Karpas-422 (cell line): ENCODE measurements at regions not wholly inside any gene's neighbourhood (a gene's known extent, or its start where the extent isn't known, plus 50 kb on each side); places are given as distances from the start of the nearest gene placed in this dataset.
"Not testable (repeated sequence)": the region's sequence is repeated elsewhere in the genome, so short reads cannot be mapped to it uniquely, and the experiment has no call there.

Experiments
- DNase-seq: peaks from one replicate; pipeline ENCODE4 v3.0.0-alpha.2; 2015
- H2AFZ ChIP-seq: fragments of 200-600 bp; sonication (generic); 2 replicates; pipeline ENCODE4 v1.6.1; 2014; ENCODE audit warnings: antibody characterized with exemption, low read length, mixed read lengths
- H3K27ac ChIP-seq: fragments of 200-600 bp; sonication (generic); 2 replicates; pipeline ENCODE4 v1.5.1; 2014; ENCODE audit warnings: mild to moderate bottlenecking, low read length, moderate library complexity
- H3K27me3 ChIP-seq: fragments of 200-600 bp; sonication (generic); 2 replicates; pipeline ENCODE4 v1.6.1; 2014; ENCODE audit warnings: low read length, mixed read lengths
- H3K36me3 ChIP-seq: fragments of 200-600 bp; sonication (generic); 2 replicates; pipeline ENCODE4 v1.6.1; 2014; ENCODE audit warnings: low read length, mixed read lengths; ENCODE audit not compliant: insufficient read depth
- H3K4me1 ChIP-seq: fragments of 200-600 bp; sonication (generic); 2 replicates; pipeline ENCODE4 v1.6.1; 2014; ENCODE audit warnings: mild to moderate bottlenecking, low read length, mixed read lengths
- H3K4me2 ChIP-seq: fragments of 200-600 bp; sonication (generic); 2 replicates; pipeline ENCODE4 v1.6.1; 2014; ENCODE audit warnings: low read length, low read depth, mild to moderate bottlenecking; ENCODE audit not compliant: poor library complexity, severe bottlenecking
- H3K4me3 ChIP-seq: fragments of 200-600 bp; sonication (generic); 2 replicates; pipeline ENCODE4 v1.5.1; 2014; ENCODE audit warnings: mild to moderate bottlenecking, antibody characterized with exemption, low read length, mixed read lengths
- H3K79me2 ChIP-seq: fragments of 200-600 bp; sonication (generic); 2 replicates; pipeline ENCODE4 v1.6.1; 2014; ENCODE audit warnings: mild to moderate bottlenecking, low read length, mixed read lengths
- H3K9ac ChIP-seq: fragments of 200-600 bp; sonication (generic); 2 replicates; pipeline ENCODE4 v1.6.0; 2014; ENCODE audit warnings: low read length
- H3K9me2 ChIP-seq: fragments of 200-600 bp; sonication (generic), shearing (Covaris generic); replicated peaks from 2 replicates; pipeline ENCODE4 v1.6.0; 2014; ENCODE audit warnings: mild to moderate bottlenecking, low read length, moderate library complexity; ENCODE audit not compliant: insufficient read depth
- H3K9me3 ChIP-seq: fragments of 300-700, 200-600 bp; sonication (generic); 2 replicates; pipeline ENCODE4 v1.6.1; 2014; ENCODE audit warnings: low read length, mixed read lengths
- H4K20me1 ChIP-seq: fragments of 200-600 bp; sonication (generic); 2 replicates; pipeline ENCODE4 v1.6.1; 2014; ENCODE audit warnings: mild to moderate bottlenecking, antibody characterized with exemption, low read length, low read depth; ENCODE audit not compliant: insufficient read depth

DNA sequence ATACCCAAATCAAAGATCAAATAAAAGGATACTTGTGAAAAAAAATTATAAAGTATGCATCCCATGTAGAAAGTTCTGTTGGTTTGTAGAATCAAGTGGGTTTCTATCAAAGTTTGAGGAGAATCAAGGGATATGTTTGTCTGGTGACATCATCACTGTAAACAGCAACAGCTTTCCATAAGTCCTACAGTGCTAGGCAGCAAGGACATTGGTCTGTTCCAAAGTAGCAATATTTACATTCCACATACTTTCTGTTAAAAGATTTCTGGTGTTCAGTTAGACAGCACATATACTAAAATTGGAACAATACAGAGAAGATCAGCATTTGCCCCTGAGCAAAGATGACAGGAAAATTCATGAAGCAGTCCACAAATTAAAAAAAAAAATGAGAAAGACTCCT lies 683.9 kb downstream of the XPNPEP1 start:
- no peak overlapping the region for H2AFZ ChIP-seq
- H3K9ac ChIP-seq: no peak overlapping the region
- H3K9me2 ChIP-seq: no peaks in the 10 kb centered on the region
- H3K79me2 ChIP-seq: no peaks in the 10 kb centered on the region
- no peak overlapping the region for H3K4me3 ChIP-seq
- no peak overlapping the region for H3K4me2 ChIP-seq
- no peaks in the 10 kb centered on the region for H3K36me3 ChIP-seq
- H3K9me3 ChIP-seq: peaks cover 3% of the 10 kb centered on the region; the same call in 1 of the 2 replicates
- no peak overlapping the region for H3K27ac ChIP-seq
- no peaks in the 10 kb centered on the region for H3K4me1 ChIP-seq
- DNase-seq: no peak
- H4K20me1 ChIP-seq: no peaks in the 10 kb centered on the region
- H3K27me3 ChIP-seq: no peaks in the 10 kb centered on the region

DNA sequence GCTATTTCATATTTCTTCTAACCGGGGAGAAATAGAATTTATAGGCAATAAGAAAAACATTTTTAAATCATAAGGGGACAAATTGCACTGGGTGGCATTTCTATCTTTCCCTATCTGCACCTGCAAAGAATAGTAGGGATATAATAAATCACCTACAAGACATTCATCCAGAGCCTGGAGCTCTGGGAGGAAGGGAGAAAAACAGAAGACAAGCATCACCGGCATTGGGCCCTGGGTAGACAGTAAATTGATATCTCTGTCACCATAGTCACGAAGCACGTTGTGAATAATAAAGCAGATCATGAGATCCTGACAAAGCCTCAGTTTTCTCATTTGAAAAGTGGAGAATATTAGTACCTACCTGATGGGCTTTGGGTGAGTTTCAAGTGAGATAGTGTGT lies 685.6 kb downstream of the XPNPEP1 start:
- Histone ChIP-seq H3K27me3 (no peaks in the 10 kb centered on the region), H3K4me1 (no peaks in the 10 kb centered on the region), H3K27ac (no peak overlapping the region), H3K9me2 (no peaks in the 10 kb centered on the region), H3K79me2 (no peaks in the 10 kb centered on the region), H3K4me3 (no peak overlapping the region), H3K9me3 (peaks cover 3% of the 10 kb centered on the region; the same call in 1 of the 2 replicates), H3K4me2 (no peak overlapping the region), H2AFZ (no peak overlapping the region), H3K9ac (no peak overlapping the region), H4K20me1 (no peaks in the 10 kb centered on the region), H3K36me3 (no peaks in the 10 kb centered on the region)
- DNase-seq: no peak

DNA sequence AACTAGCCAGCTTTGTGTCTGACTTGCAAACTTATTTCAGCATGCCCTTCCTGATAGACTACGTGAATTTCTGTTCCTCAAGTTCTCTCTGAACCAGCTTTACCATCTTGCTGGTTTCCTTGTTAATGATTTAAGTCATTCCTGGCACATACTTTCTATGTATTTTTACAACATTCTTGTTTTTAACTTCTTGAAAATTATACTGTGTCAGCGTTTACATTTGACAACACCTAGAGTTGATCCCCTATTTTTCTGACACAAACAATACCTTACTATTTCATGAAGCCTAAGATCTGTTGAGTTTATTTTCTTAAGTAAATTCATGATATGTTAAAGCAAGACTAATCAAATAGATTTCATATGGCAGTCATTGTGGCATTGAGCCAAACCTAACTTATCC lies 686.3 kb downstream of the XPNPEP1 start:
- no peaks in the 10 kb centered on the region for H3K27me3 ChIP-seq
- H3K9ac ChIP-seq: no peak overlapping the region
- no peaks in the 10 kb centered on the region for H4K20me1 ChIP-seq
- H3K27ac ChIP-seq: no peak overlapping the region
- DNase-seq: no peak
- no peaks in the 10 kb centered on the region for H3K4me1 ChIP-seq
- H3K4me3 ChIP-seq: no peak overlapping the region
- H3K79me2 ChIP-seq: no peaks in the 10 kb centered on the region
- H3K9me3 ChIP-seq: peaks cover 3% of the 10 kb centered on the region; the same call in 1 of the 2 replicates
- no peaks in the 10 kb centered on the region for H3K36me3 ChIP-seq
- H2AFZ ChIP-seq: no peak overlapping the region
- no peak overlapping the region for H3K4me2 ChIP-seq
- no peaks in the 10 kb centered on the region for H3K9me2 ChIP-seq

DNA sequence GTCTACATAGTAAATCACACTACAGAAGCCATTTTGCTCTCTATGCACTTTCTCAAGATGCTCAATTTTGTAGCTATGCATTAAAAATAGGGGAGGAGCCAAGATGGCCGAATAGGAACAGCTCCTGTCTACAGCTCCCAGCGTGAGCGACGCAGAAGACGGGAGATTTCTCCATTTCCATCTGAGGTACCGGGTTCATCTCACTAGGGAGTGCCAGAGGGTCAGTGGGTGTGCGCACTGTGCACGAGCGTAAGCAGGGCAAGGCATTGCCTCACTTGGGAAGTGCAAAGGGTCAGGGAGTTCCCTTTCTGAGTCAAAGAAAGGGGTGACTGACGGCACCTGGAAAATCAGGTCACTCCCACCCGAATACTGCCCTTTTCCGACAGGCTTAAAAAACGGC lies 699.8 kb downstream of the XPNPEP1 start:
- H3K79me2 ChIP-seq, H3K27me3 ChIP-seq, H3K9ac ChIP-seq, H3K4me1 ChIP-seq, DNase-seq, H3K27ac ChIP-seq, H3K9me3 ChIP-seq, H3K36me3 ChIP-seq, H3K4me2 ChIP-seq, H2AFZ ChIP-seq, H4K20me1 ChIP-seq, H3K4me3 ChIP-seq, H3K9me2 ChIP-seq: not testable (repeated sequence)

DNA sequence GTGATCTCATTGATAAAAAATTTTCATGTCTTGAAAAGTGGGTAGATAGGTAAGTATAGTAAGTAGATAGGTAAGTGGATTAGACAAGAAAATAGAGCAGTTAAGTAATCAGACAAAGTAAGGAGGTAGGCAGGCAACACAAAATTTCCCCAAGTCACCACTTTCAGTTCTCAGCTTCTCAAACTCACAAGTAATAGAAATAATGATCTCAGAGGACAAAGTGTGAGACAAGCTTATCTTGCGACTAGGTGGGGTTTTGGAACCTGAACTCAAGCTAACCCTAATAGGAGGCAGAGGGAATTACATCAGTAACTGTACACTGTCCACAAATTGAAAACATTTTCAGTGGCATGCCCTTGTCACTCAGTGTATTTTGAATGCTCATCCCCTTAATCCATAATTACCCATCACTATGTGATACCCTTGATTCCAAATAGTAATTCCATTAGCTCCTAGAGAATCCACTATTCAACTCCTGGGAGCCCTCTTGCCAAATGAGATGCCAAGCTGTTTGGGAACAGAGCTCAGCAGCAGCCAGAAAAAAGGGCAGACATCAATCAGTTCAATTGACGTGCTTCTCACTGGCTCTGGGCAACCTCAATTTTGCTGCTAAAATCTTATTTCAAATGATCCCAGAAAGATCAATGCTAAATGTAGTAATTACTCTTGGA lies 703.2 kb downstream of the XPNPEP1 start:
- H3K4me3 ChIP-seq: no peak overlapping the region
- H3K4me1 ChIP-seq: no peaks in the 10 kb centered on the region
- H3K9me2 ChIP-seq: no peaks in the 10 kb centered on the region
- H3K9ac ChIP-seq: no peak overlapping the region
- H4K20me1 ChIP-seq: no peaks in the 10 kb centered on the region
- no peaks in the 10 kb centered on the region for H3K27me3 ChIP-seq
- H3K79me2 ChIP-seq: no peaks in the 10 kb centered on the region
- no peak for DNase-seq
- H3K4me2 ChIP-seq: no peak overlapping the region
- no peaks in the 10 kb centered on the region for H3K36me3 ChIP-seq
- peaks cover 9% of the 10 kb centered on the region for H3K9me3 ChIP-seq
- H2AFZ ChIP-seq: no peak overlapping the region
- H3K27ac ChIP-seq: no peak overlapping the region

DNA sequence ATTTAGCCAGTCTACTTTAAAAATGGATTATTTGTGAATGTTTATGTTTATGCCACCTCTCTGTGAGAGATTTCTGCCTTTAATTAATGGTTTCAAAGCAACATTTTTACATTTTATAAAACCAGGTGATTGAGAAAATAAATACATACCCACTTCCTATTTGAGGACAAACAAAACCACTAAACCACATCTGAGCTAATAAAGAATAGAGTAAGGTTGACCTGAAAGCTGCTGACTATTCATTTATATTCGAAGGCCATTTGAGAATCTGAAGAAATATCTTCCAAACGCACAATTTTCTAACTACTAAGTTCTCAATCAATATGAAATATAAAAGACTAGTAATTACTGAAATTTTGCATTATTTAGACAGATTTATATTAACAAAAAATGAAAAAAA lies 705.1 kb downstream of the XPNPEP1 start:
- H2AFZ ChIP-seq: no peak overlapping the region
- DNase-seq: no peak
- no peaks in the 10 kb centered on the region for H3K27me3 ChIP-seq
- no peaks in the 10 kb centered on the region for H3K36me3 ChIP-seq
- H3K4me3 ChIP-seq: no peak overlapping the region
- no peaks in the 10 kb centered on the region for H3K79me2 ChIP-seq
- H3K9ac ChIP-seq: no peak overlapping the region
- no peaks in the 10 kb centered on the region for H3K4me1 ChIP-seq
- peaks cover 9% of the 10 kb centered on the region for H3K9me3 ChIP-seq
- H3K4me2 ChIP-seq: no peak overlapping the region
- H3K27ac ChIP-seq: no peak overlapping the region
- H3K9me2 ChIP-seq: no peaks in the 10 kb centered on the region
- no peaks in the 10 kb centered on the region for H4K20me1 ChIP-seq

DNA sequence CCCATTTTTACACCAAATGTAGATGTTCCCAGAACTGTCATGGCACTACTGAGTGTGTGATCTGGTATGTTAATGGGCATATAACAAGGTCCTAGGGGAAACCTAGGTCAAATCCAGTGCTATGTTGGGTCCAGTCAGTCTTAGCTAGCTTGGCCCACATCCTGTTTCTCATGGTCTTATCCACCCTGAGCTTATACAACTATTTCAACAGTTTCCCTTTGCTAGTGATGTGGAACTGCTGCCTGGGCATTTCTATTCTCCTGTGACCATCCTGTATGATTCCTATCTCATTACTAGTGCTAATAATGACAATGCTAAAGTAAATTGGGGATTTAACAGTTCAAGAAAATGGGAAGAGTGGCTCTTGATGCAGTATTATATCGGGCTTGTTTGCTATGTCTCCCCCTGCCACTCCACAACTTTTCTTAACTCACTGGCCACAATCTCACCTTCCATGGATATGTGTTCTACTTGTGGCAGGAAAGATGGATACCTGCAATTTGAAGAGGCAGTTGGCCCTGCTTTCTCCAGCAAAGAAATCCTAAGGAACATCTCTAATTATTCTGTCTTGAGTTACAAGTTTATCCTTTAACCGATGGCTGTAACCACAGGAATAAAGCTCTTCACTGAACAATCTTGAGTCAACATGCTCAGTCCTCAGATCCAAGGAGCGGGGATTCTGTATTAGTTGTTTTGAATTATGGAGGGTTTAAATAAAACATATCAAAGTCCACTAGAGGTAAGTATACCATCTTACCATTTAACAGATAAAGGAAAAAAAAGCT lies 707.8 kb downstream of the XPNPEP1 start:
- no peaks in the 10 kb centered on the region for H4K20me1 ChIP-seq
- no peak overlapping the region for H3K4me3 ChIP-seq
- H3K79me2 ChIP-seq: no peaks in the 10 kb centered on the region
- no peak overlapping the region for H2AFZ ChIP-seq
- H3K27ac ChIP-seq: no peak overlapping the region
- no peak overlapping the region for H3K4me2 ChIP-seq
- H3K4me1 ChIP-seq: no peaks in the 10 kb centered on the region
- no peaks in the 10 kb centered on the region for H3K27me3 ChIP-seq
- H3K9ac ChIP-seq: no peak overlapping the region
- H3K9me2 ChIP-seq: no peaks in the 10 kb centered on the region
- no peak for DNase-seq
- peaks cover 7% of the 10 kb centered on the region for H3K9me3 ChIP-seq
- H3K36me3 ChIP-seq: no peaks in the 10 kb centered on the region

DNA sequence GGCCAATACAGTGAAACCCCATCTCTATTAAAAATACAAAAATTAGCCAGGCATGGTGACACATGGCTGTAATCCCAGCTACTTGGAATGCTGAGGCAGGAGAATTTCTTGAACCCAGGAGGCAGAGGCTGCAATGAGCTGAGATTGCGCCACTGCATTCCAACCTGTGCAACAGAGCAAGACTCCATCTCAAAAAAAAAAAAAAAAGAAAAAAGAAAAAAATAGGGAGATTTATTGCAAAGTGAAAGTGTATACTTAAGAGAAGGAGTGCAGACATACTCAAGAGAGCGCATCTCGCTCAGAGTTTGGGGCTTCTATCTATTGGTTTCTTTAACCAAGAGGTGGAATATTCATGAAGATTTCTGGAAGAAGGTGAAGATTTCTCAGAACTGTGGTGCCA lies 708.4 kb downstream of the XPNPEP1 start:
- not testable (repeated sequence) for H3K4me3 ChIP-seq, H3K9me3 ChIP-seq

More for the DNA sequence above, 708.4 kb downstream of the XPNPEP1 start:
- not testable (repeated sequence) for H4K20me1 ChIP-seq, H3K27ac ChIP-seq, H3K79me2 ChIP-seq, H3K9me2 ChIP-seq, H3K4me2 ChIP-seq, H3K36me3 ChIP-seq, DNase-seq, H2AFZ ChIP-seq, H3K27me3 ChIP-seq, H3K4me1 ChIP-seq, H3K9ac ChIP-seq
